WTC11 (cell line): ENCODE measurements at regions not wholly inside any gene's neighbourhood (a gene's known extent, or its start where the extent isn't known, plus 50 kb on each side); places are given as distances from the start of the nearest gene placed in this dataset.

Experiments
- ATAC-seq: fragments of 200-7000 bp; cut with Tn5 transposase; 2 replicates; pipeline ENCODE4 v1.10.0; 2021; ENCODE audit warnings: mild to moderate bottlenecking, moderate library complexity
- CTCF ChIA-PET: fragments of 300-600 bp; sonication (Branson Sonifier 250); formaldehyde crosslinking; loops from one replicate; lab custom pipeline; 2021; ENCODE audit warnings: antibody characterized with exemption; lab: Charles Lee
- POLR2A ChIA-PET: fragments of 350-600 bp; sonication (Branson Sonifier 250); formaldehyde crosslinking; loops from one replicate; lab custom pipeline; 2021; ENCODE audit warnings: antibody characterized with exemption; lab: Charles Lee
- DNase-seq: peaks from one replicate; pipeline ENCODE4 v3.0.0; 2021; ENCODE audit warnings: low spot score
- H3K27ac Mint-ChIP-seq: 2 replicates; pipeline ENCODE4 v1.8.0; 2021; ENCODE audit warnings: mixed read lengths
- H3K27me3 Mint-ChIP-seq: 2 replicates; pipeline ENCODE4 v1.8.0; 2021; ENCODE audit warnings: low read depth, mild to moderate bottlenecking, moderate library complexity, mixed read lengths
- H3K36me3 Mint-ChIP-seq: 2 replicates; pipeline ENCODE4 v1.8.0; 2021; ENCODE audit warnings: mixed read lengths
- H3K4me1 Mint-ChIP-seq: 2 replicates; pipeline ENCODE4 v1.8.0; 2022; ENCODE audit warnings: mixed read lengths
- H3K4me3 Mint-ChIP-seq: 2 replicates; pipeline ENCODE4 v1.8.0; 2021; ENCODE audit warnings: mild to moderate bottlenecking, moderate library complexity, mixed read lengths
- H3K9me3 Mint-ChIP-seq: 2 replicates; pipeline ENCODE4 v1.8.0; 2021; ENCODE audit warnings: mixed read lengths
- CREM ChIP-seq: sonication (generic); formaldehyde crosslinking; IDR thresholded peaks from 2 replicates; pipeline ENCODE4 v1.8.1; 2022; ENCODE audit warnings: mild to moderate bottlenecking, missing genetic modification reagents, moderate library complexity
- FOXP4 ChIP-seq: sonication (generic); formaldehyde crosslinking; IDR thresholded peaks from 2 replicates; pipeline ENCODE4 v1.8.0; 2022; ENCODE audit warnings: mild to moderate bottlenecking, missing genetic modification reagents
- KAT7 ChIP-seq: sonication (generic); formaldehyde crosslinking; IDR thresholded peaks from 2 replicates; pipeline ENCODE4 v1.8.1; 2023; ENCODE audit warnings: missing genetic modification reagents, mild to moderate bottlenecking, borderline replicate concordance
- NFE2L1 ChIP-seq: sonication (generic); formaldehyde crosslinking; IDR thresholded peaks from 2 replicates; pipeline ENCODE4 v1.8.1; 2023; ENCODE audit warnings: missing genetic modification reagents
- ZNF423 ChIP-seq: fragments of 250-450 bp; sonication (Bioruptor Pico); IDR thresholded peaks from 2 replicates; pipeline ENCODE4 v2.1.2; 2022; ENCODE audit warnings: mild to moderate bottlenecking, moderate library complexity
- TF ChIP-seq, protein P1 (sequence below): sonication (generic); formaldehyde crosslinking; IDR thresholded peaks from 2 replicates; pipeline ENCODE4 v1.8.1; 2023; ENCODE audit warnings: mild to moderate bottlenecking, missing genetic modification reagents
- TF ChIP-seq, protein P2 (sequence below): sonication (generic); formaldehyde crosslinking; IDR thresholded peaks from 2 replicates; pipeline ENCODE4 v1.8.0; 2022; ENCODE audit warnings: missing genetic modification reagents
- TF ChIP-seq, protein P3 (sequence below): fragments of 250-450 bp; sonication (Bioruptor Pico); IDR thresholded peaks from 2 replicates; pipeline ENCODE4 v1.9.0; 2021; ENCODE audit warnings: mild to moderate bottlenecking
- TF ChIP-seq, protein P4 (sequence below): sonication (generic); formaldehyde crosslinking; IDR thresholded peaks from 2 replicates; pipeline ENCODE4 v1.8.1; 2022; ENCODE audit warnings: mild to moderate bottlenecking, missing genetic modification reagents, moderate library complexity, borderline replicate concordance

- ATAC-seq = no peak
- no peak for TF ChIP-seq NFE2L1 (CRISPR knock-in tag)
- TF ChIP-seq, protein P1, sequence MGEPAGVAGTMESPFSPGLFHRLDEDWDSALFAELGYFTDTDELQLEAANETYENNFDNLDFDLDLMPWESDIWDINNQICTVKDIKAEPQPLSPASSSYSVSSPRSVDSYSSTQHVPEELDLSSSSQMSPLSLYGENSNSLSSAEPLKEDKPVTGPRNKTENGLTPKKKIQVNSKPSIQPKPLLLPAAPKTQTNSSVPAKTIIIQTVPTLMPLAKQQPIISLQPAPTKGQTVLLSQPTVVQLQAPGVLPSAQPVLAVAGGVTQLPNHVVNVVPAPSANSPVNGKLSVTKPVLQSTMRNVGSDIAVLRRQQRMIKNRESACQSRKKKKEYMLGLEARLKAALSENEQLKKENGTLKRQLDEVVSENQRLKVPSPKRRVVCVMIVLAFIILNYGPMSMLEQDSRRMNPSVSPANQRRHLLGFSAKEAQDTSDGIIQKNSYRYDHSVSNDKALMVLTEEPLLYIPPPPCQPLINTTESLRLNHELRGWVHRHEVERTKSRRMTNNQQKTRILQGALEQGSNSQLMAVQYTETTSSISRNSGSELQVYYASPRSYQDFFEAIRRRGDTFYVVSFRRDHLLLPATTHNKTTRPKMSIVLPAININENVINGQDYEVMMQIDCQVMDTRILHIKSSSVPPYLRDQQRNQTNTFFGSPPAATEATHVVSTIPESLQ (CRISPR knock-in tag) = no peak
- TF ChIP-seq CREM (CRISPR knock-in tag) = no peak
- TF ChIP-seq, protein P2, sequence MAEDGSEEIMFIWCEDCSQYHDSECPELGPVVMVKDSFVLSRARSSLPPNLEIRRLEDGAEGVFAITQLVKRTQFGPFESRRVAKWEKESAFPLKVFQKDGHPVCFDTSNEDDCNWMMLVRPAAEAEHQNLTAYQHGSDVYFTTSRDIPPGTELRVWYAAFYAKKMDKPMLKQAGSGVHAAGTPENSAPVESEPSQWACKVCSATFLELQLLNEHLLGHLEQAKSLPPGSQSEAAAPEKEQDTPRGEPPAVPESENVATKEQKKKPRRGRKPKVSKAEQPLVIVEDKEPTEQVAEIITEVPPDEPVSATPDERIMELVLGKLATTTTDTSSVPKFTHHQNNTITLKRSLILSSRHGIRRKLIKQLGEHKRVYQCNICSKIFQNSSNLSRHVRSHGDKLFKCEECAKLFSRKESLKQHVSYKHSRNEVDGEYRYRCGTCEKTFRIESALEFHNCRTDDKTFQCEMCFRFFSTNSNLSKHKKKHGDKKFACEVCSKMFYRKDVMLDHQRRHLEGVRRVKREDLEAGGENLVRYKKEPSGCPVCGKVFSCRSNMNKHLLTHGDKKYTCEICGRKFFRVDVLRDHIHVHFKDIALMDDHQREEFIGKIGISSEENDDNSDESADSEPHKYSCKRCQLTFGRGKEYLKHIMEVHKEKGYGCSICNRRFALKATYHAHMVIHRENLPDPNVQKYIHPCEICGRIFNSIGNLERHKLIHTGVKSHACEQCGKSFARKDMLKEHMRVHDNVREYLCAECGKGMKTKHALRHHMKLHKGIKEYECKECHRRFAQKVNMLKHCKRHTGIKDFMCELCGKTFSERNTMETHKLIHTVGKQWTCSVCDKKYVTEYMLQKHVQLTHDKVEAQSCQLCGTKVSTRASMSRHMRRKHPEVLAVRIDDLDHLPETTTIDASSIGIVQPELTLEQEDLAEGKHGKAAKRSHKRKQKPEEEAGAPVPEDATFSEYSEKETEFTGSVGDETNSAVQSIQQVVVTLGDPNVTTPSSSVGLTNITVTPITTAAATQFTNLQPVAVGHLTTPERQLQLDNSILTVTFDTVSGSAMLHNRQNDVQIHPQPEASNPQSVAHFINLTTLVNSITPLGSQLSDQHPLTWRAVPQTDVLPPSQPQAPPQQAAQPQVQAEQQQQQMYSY (CRISPR knock-in tag) = no peak
- no peak for TF ChIP-seq KAT7
- Mint-ChIP-seq H3K27me3 (peaks cover 61% of the 10 kb centered on the region), H3K36me3 (no peaks in the 10 kb centered on the region), H3K27ac (no peak overlapping the region), H3K9me3 (peaks cover 13% of the 10 kb centered on the region), H3K4me1 (peaks cover 22% of the 10 kb centered on the region), H3K4me3 (no peak overlapping the region)
- ChIA-PET POLR2A (interaction anchor here (1.0 kb wide), 1 partner anchor 27 kb away, joined by 3 read pairs; no protein-coding TSS in a partner anchor), CTCF (interaction anchor here (0.8 to 1.1 kb wide), 2 partner anchors 23 to 174 kb away, joined by 5 to 6 read pairs; no protein-coding TSS in a partner anchor)
- no peak for DNase-seq
Measured at GRCh38 chr2:506451-506850, 170.8 kb downstream of the TMEM18 start.

GRCh38 chr2:505941-506340 is 171.3 kb downstream of the TMEM18 start:
- peaks cover 22% of the 10 kb centered on the region for H3K4me1 Mint-ChIP-seq
- ChIA-PET POLR2A (interaction anchor here (1.0 kb wide), 1 partner anchor 26 kb away, joined by 3 read pairs; no protein-coding TSS in a partner anchor), CTCF (interaction anchor here (0.8 to 1.1 kb wide), 2 partner anchors 24 to 174 kb away, joined by 5 to 6 read pairs; no protein-coding TSS in a partner anchor)
- peak; percentile 33 for DNase-seq
- peaks cover 58% of the 10 kb centered on the region for H3K27me3 Mint-ChIP-seq
- peak overlapping the region; percentile 10; the same call in 1 of the 2 replicates for H3K27ac Mint-ChIP-seq
- H3K9me3 Mint-ChIP-seq = peaks cover 11% of the 10 kb centered on the region
- peak; percentile 88 for ATAC-seq
- H3K4me3 Mint-ChIP-seq = no peak overlapping the region
- no peaks in the 10 kb centered on the region for H3K36me3 Mint-ChIP-seq
- TF ChIP-seq, protein P3, sequence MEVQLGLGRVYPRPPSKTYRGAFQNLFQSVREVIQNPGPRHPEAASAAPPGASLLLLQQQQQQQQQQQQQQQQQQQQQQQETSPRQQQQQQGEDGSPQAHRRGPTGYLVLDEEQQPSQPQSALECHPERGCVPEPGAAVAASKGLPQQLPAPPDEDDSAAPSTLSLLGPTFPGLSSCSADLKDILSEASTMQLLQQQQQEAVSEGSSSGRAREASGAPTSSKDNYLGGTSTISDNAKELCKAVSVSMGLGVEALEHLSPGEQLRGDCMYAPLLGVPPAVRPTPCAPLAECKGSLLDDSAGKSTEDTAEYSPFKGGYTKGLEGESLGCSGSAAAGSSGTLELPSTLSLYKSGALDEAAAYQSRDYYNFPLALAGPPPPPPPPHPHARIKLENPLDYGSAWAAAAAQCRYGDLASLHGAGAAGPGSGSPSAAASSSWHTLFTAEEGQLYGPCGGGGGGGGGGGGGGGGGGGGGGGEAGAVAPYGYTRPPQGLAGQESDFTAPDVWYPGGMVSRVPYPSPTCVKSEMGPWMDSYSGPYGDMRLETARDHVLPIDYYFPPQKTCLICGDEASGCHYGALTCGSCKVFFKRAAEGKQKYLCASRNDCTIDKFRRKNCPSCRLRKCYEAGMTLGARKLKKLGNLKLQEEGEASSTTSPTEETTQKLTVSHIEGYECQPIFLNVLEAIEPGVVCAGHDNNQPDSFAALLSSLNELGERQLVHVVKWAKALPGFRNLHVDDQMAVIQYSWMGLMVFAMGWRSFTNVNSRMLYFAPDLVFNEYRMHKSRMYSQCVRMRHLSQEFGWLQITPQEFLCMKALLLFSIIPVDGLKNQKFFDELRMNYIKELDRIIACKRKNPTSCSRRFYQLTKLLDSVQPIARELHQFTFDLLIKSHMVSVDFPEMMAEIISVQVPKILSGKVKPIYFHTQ = no peak
- TF ChIP-seq ZNF423 (CRISPR knock-in tag) (peak; percentile 55; the same call in 1 of the 2 replicates), FOXP4 (CRISPR knock-in tag) (peak; percentile 91; the same call in 1 of the 2 replicates)
- TF ChIP-seq, protein P4, sequence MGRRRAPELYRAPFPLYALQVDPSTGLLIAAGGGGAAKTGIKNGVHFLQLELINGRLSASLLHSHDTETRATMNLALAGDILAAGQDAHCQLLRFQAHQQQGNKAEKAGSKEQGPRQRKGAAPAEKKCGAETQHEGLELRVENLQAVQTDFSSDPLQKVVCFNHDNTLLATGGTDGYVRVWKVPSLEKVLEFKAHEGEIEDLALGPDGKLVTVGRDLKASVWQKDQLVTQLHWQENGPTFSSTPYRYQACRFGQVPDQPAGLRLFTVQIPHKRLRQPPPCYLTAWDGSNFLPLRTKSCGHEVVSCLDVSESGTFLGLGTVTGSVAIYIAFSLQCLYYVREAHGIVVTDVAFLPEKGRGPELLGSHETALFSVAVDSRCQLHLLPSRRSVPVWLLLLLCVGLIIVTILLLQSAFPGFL (CRISPR knock-in tag) = no peak
